Osteoblast (primary cell): ENCODE measurements at regions not wholly inside any gene's neighbourhood (a gene's known extent, or its start where the extent isn't known, plus 50 kb on each side); places are given as distances from the start of the nearest gene placed in this dataset.

ENCODE experiments used
- DNase-seq: peaks from one replicate; pipeline ENCODE4 v3.0.0; 2011; ENCODE audit warnings: low spot score, mixed read lengths; ENCODE audit not compliant: insufficient read length; ENCODE audit errors: missing footprints
- H2AFZ ChIP-seq: 2 replicates; pipeline ENCODE4 v1.6.0; 2011; ENCODE audit warnings: mild to moderate bottlenecking, low read length
- H3K27ac ChIP-seq: 2 replicates; pipeline ENCODE4 v1.5.1; 2011; ENCODE audit warnings: mild to moderate bottlenecking, low read depth, low read length, moderate library complexity
- H3K27me3 ChIP-seq: 2 replicates; pipeline ENCODE4 v1.6.0; 2012; ENCODE audit warnings: mild to moderate bottlenecking, control low read depth, inconsistent platforms, low read length, moderate library complexity; ENCODE audit not compliant: insufficient read depth
- H3K36me3 ChIP-seq: 2 replicates; pipeline ENCODE4 v1.5.1; 2011; ENCODE audit warnings: mild to moderate bottlenecking, low read length, control low read depth, moderate library complexity; ENCODE audit not compliant: insufficient read depth
- H3K4me1 ChIP-seq: 2 replicates; pipeline ENCODE4 v1.5.1; 2011; ENCODE audit warnings: mild to moderate bottlenecking, low read length, control low read depth, moderate library complexity; ENCODE audit not compliant: insufficient read depth
- H3K4me2 ChIP-seq: 2 replicates; pipeline ENCODE4 v1.6.0; 2011; ENCODE audit warnings: mild to moderate bottlenecking, low read length; ENCODE audit not compliant: insufficient read depth
- H3K4me3 ChIP-seq: fragments of 200-600 bp; sonication (generic); 3 replicates; pipeline ENCODE4 v1.5.1; 2012; ENCODE audit warnings: mild to moderate bottlenecking, low read length, inconsistent platforms; ENCODE audit not compliant: insufficient read depth
- H3K79me2 ChIP-seq: 2 replicates; pipeline ENCODE4 v1.6.0; 2012; ENCODE audit warnings: mild to moderate bottlenecking, low read length, control low read depth, inconsistent platforms; ENCODE audit not compliant: insufficient read depth
- H3K9me3 ChIP-seq: 2 replicates; pipeline ENCODE4 v1.5.1; 2011; ENCODE audit warnings: low read depth, low read length, control low read depth
- H4K20me1 ChIP-seq: 2 replicates; pipeline ENCODE4 v1.6.0; 2012; ENCODE audit warnings: mild to moderate bottlenecking, low read length, control low read depth; ENCODE audit not compliant: insufficient read depth
- TF ChIP-seq, protein P1 (sequence below): IDR thresholded peaks from 2 replicates; pipeline ENCODE4 v1.5.1; 2011; ENCODE audit warnings: mild to moderate bottlenecking, low read depth, low read length, moderate library complexity; ENCODE audit errors: extremely low read depth

DNA sequence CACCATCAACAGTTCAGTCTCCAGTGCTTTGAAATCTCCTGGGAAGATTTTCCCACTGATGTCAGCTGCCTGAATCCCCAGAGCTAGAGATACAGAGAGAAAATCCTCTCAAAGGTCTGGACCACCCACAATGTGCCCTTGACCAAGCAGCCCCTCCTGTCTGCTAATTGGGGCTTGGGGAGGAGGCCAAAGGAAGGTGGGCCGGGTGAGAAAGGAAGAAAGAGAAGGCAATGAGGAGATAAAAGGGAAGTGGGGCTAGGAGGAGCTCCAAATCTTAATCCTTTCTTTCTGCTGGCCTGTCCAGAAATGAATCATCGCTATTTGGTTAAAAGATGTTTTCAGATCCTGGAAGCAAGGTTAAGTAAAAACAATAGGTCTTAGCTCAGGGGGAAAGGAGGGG, 322.9 kb downstream of the BCL11B start:
- TF ChIP-seq, protein P1, sequence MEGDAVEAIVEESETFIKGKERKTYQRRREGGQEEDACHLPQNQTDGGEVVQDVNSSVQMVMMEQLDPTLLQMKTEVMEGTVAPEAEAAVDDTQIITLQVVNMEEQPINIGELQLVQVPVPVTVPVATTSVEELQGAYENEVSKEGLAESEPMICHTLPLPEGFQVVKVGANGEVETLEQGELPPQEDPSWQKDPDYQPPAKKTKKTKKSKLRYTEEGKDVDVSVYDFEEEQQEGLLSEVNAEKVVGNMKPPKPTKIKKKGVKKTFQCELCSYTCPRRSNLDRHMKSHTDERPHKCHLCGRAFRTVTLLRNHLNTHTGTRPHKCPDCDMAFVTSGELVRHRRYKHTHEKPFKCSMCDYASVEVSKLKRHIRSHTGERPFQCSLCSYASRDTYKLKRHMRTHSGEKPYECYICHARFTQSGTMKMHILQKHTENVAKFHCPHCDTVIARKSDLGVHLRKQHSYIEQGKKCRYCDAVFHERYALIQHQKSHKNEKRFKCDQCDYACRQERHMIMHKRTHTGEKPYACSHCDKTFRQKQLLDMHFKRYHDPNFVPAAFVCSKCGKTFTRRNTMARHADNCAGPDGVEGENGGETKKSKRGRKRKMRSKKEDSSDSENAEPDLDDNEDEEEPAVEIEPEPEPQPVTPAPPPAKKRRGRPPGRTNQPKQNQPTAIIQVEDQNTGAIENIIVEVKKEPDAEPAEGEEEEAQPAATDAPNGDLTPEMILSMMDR, result no peak
- no peaks in the 10 kb centered on the region for H3K36me3 ChIP-seq
- no peaks in the 10 kb centered on the region for H3K27me3 ChIP-seq
- H3K4me3 ChIP-seq, result no peak overlapping the region
- no peak overlapping the region for H2AFZ ChIP-seq
- no peak overlapping the region for H3K4me2 ChIP-seq
- H4K20me1 ChIP-seq, result no peaks in the 10 kb centered on the region
- DNase-seq, result no peak
- H3K9me3 ChIP-seq, result no peaks in the 10 kb centered on the region
- H3K79me2 ChIP-seq, result no peaks in the 10 kb centered on the region
- H3K27ac ChIP-seq, result no peak overlapping the region
- H3K4me1 ChIP-seq, result peaks cover 3% of the 10 kb centered on the region

DNA sequence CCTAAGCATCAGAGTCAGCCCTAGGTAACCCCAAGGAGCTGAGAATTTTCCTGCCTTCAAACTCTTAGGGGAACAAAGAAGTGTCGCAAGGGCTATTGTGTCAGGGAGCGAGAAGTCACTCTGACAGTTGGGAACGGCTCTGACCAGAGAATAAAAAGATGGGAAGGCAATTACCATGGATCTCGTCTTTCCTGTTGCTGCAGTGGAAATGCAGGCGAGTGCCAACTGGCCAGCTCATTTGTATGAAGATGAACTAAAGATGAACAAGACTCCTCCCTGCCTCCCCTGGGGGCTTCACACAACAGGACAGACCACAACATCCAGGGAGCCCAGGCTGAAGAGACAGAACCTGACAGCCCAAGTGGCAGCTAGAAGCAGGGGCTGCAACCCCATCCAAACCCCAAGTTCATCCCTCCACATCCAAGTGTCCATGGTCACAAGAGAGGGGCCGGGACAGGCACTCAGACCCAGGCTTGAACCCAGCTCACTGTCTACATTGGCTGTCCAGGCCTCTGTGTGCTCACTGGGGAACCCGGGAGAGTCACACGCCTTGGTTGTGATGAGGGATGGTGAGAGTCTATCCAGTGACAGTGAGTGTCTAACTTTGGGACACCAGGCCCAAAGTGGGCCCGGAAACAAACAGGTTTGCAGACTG, 322.4 kb downstream of the BCL11B start:
- Histone ChIP-seq H3K36me3 (no peaks in the 10 kb centered on the region), H2AFZ (no peak overlapping the region), H3K27me3 (no peaks in the 10 kb centered on the region), H3K79me2 (no peaks in the 10 kb centered on the region), H3K4me3 (no peak overlapping the region), H3K4me2 (no peak overlapping the region), H3K9me3 (no peaks in the 10 kb centered on the region), H3K4me1 (peaks cover 3% of the 10 kb centered on the region), H4K20me1 (no peaks in the 10 kb centered on the region), H3K27ac (no peak overlapping the region)
- TF ChIP-seq, protein P1, result no peak
- DNase-seq, result no peak

DNA sequence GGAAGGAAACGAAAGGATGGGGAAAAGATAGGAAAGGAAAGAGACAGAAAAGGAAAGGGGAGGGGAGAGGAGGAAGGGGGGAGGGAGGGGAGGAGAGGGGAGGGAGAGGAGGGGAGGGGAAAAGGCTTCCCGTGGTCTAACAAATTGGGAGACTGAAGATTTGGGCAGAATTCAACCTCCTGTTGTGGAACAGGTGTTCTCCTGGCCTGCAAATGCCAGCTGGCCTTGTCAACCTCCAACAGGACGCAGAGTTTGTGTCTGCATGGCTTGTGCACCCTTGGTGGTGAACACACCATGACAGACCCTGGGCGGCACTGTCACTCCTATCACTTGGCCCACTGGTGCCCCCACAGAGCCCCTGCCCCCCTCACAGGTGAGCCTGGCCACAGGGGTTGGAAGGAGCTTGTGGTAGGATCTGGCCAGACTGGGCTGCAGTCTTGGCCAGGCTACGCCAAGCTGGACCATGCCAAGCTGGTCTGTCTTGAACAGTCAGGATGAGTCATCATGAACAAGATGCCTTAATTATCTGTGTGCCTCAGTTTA, 321.6 kb downstream of the BCL11B start:
- H3K4me2 ChIP-seq, result no peak overlapping the region
- no peak for DNase-seq
- H2AFZ ChIP-seq, result no peak overlapping the region
- no peaks in the 10 kb centered on the region for H3K79me2 ChIP-seq
- TF ChIP-seq, protein P1, result no peak
- H3K4me3 ChIP-seq, result no peak overlapping the region
- no peaks in the 10 kb centered on the region for H3K36me3 ChIP-seq
- no peaks in the 10 kb centered on the region for H3K27me3 ChIP-seq
- H4K20me1 ChIP-seq, result no peaks in the 10 kb centered on the region
- H3K27ac ChIP-seq, result no peak overlapping the region
- H3K9me3 ChIP-seq, result no peaks in the 10 kb centered on the region
- H3K4me1 ChIP-seq, result peaks cover 3% of the 10 kb centered on the region

DNA sequence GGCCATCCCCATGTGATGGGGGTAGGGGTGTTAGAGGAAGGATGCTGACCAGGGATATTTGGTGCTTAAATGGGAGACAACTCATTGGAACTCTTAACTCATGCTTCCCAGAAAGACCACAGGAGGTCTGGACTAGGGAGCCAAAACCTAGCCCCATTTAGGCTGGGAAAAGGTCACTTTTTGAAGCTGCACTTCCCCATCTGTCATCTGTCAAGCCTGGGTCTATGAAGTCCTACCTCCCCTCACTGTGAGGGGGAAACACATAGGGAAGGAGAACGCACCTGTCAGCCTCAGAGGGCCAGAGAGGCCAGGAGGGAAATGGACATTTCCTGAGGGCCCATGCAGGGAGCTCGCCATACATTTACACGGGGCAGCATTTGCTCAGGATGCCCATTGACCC, 321.0 kb downstream of the BCL11B start:
- H3K27ac ChIP-seq, result no peak overlapping the region
- TF ChIP-seq, protein P1, result no peak
- H3K79me2 ChIP-seq, result no peaks in the 10 kb centered on the region
- H3K4me3 ChIP-seq, result no peak overlapping the region
- no peak overlapping the region for H3K4me2 ChIP-seq
- no peaks in the 10 kb centered on the region for H3K27me3 ChIP-seq
- no peak for DNase-seq
- peaks cover 3% of the 10 kb centered on the region for H3K4me1 ChIP-seq
- H2AFZ ChIP-seq, result no peak overlapping the region
- H4K20me1 ChIP-seq, result no peaks in the 10 kb centered on the region
- no peaks in the 10 kb centered on the region for H3K36me3 ChIP-seq
- no peaks in the 10 kb centered on the region for H3K9me3 ChIP-seq
